DND-41 (cell line): ENCODE measurements at regions not wholly inside any gene's neighbourhood (a gene's known extent, or its start where the extent isn't known, plus 50 kb on each side); places are given as distances from the start of the nearest gene placed in this dataset.

Source experiments
- ATAC-seq: fragments of 200-7000 bp; cut with Tn5 transposase; 3 replicates; pipeline ENCODE4 v1.9.1; 2021; ENCODE audit warnings: low read depth; ENCODE audit not compliant: insufficient read depth
- DNase-seq: peaks from one replicate; pipeline ENCODE4 v3.0.0-alpha.2; 2020
- H2AFZ ChIP-seq: 2 replicates; pipeline ENCODE4 v1.6.0; 2012; ENCODE audit warnings: low read depth, low read length
- H3K27ac ChIP-seq: 2 replicates; pipeline ENCODE4 v1.5.1; 2012; ENCODE audit warnings: low read length, inconsistent platforms
- H3K27me3 ChIP-seq: fragments of 200-600 bp; sonication (generic); 2 replicates; pipeline ENCODE4 v1.6.0; 2012; ENCODE audit warnings: low read length, mild to moderate bottlenecking, inconsistent platforms; ENCODE audit not compliant: insufficient read depth, poor library complexity
- H3K36me3 ChIP-seq: 2 replicates; pipeline ENCODE4 v1.5.1; 2012; ENCODE audit warnings: low read length, inconsistent platforms; ENCODE audit not compliant: insufficient read depth
- H3K4me1 ChIP-seq: 2 replicates; pipeline ENCODE4 v1.5.1; 2012; ENCODE audit warnings: mild to moderate bottlenecking, low read length; ENCODE audit not compliant: insufficient read depth
- H3K4me2 ChIP-seq: 2 replicates; pipeline ENCODE4 v1.6.0; 2012; ENCODE audit warnings: mild to moderate bottlenecking, moderate library complexity, low read length, inconsistent platforms; ENCODE audit not compliant: insufficient read depth
- H3K4me3 ChIP-seq, 2 experiments: fragments of 200-600 bp in 1 of 2; shearing (Covaris generic) in 1 of 2; 2 replicates each; pipeline ENCODE4 v1.5.1; 2012 to 2016; ENCODE audit warnings: inconsistent platforms in 2 of 2, low read length in 2 of 2, mild to moderate bottlenecking in 2 of 2, low read depth in 1 of 2, moderate library complexity in 1 of 2
- H3K79me2 ChIP-seq: 2 replicates; pipeline ENCODE4 v1.6.0; 2012; ENCODE audit warnings: low read length, inconsistent platforms; ENCODE audit not compliant: insufficient read depth
- H3K9ac ChIP-seq: 2 replicates; pipeline ENCODE4 v1.6.0; 2012; ENCODE audit warnings: low read depth, mild to moderate bottlenecking, inconsistent platforms, low read length, moderate library complexity
- H3K9me3 ChIP-seq: 2 replicates; pipeline ENCODE4 v1.5.1; 2012; ENCODE audit warnings: low read length, moderate library complexity, mild to moderate bottlenecking, inconsistent platforms; ENCODE audit not compliant: insufficient read depth, severe bottlenecking
- H4K20me1 ChIP-seq: 2 replicates; pipeline ENCODE4 v1.6.0; 2012; ENCODE audit warnings: low read length; ENCODE audit not compliant: insufficient read depth
- EZH2 ChIP-seq: IDR thresholded peaks from 3 replicates; pipeline ENCODE4 v1.6.1; 2012; ENCODE audit warnings: borderline replicate concordance, low read depth, mild to moderate bottlenecking, moderate library complexity, low read length, inconsistent platforms; ENCODE audit not compliant: severe bottlenecking
- TF ChIP-seq, protein P1 (sequence below): IDR thresholded peaks from 2 replicates; pipeline ENCODE4 v1.5.1; 2012; ENCODE audit warnings: borderline replicate concordance, low read length, moderate library complexity, mild to moderate bottlenecking; ENCODE audit not compliant: poor library complexity, severe bottlenecking; ENCODE audit errors: extremely low read depth

DNA sequence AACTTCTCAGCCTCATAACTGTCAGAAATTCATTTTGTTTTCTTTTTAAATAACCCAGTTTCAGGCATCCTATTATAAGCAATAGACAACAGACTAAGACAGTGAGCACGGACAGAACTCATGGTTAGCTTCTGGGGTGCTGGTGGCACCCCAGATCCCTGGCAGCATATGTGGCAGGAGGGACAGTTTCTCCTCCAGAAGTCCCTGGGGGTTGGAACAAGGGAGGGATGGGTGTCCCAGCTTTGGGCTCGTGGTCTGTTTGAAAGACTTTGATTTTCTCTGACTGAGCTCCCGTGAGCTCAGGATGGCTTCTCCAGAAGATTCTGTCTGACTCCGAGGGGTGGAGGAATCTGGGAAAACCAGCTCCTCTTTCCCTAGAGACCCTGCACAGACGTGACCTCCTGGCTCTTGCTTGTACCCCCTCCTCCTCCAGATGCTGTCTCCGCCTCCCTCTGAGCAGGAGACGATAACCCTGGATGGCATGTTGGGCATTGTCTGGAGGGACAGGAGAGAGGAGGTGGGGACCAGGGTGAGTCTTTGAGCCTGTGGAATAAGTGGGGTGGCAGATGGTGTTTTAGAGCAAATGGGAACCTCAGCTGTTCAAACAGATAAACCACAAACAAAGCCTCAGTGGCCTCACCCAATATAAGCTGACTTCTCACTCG lies 421.1 kb downstream of the GLRX3 start:
- no peak for DNase-seq
- no peak overlapping the region for H3K27ac ChIP-seq
- H3K36me3 ChIP-seq: no peaks in the 10 kb centered on the region
- ATAC-seq: no peak
- H3K27me3 ChIP-seq: peaks cover 6% of the 10 kb centered on the region
- 0 out of 2 replicates have a peak, but pooled peaks cover 3% of the 10 kb centered on the region for H4K20me1 ChIP-seq
- no peak overlapping the region for H3K4me3 ChIP-seq
- H2AFZ ChIP-seq: no peak overlapping the region
- H3K79me2 ChIP-seq: no peaks in the 10 kb centered on the region
- TF ChIP-seq, protein P1, sequence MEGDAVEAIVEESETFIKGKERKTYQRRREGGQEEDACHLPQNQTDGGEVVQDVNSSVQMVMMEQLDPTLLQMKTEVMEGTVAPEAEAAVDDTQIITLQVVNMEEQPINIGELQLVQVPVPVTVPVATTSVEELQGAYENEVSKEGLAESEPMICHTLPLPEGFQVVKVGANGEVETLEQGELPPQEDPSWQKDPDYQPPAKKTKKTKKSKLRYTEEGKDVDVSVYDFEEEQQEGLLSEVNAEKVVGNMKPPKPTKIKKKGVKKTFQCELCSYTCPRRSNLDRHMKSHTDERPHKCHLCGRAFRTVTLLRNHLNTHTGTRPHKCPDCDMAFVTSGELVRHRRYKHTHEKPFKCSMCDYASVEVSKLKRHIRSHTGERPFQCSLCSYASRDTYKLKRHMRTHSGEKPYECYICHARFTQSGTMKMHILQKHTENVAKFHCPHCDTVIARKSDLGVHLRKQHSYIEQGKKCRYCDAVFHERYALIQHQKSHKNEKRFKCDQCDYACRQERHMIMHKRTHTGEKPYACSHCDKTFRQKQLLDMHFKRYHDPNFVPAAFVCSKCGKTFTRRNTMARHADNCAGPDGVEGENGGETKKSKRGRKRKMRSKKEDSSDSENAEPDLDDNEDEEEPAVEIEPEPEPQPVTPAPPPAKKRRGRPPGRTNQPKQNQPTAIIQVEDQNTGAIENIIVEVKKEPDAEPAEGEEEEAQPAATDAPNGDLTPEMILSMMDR: no peak
- no peak for TF ChIP-seq EZH2
- H3K9me3 ChIP-seq: no peaks in the 10 kb centered on the region
- H3K4me1 ChIP-seq: no peaks in the 10 kb centered on the region
- H3K9ac ChIP-seq: no peak overlapping the region
- no peak overlapping the region for H3K4me2 ChIP-seq

DNA sequence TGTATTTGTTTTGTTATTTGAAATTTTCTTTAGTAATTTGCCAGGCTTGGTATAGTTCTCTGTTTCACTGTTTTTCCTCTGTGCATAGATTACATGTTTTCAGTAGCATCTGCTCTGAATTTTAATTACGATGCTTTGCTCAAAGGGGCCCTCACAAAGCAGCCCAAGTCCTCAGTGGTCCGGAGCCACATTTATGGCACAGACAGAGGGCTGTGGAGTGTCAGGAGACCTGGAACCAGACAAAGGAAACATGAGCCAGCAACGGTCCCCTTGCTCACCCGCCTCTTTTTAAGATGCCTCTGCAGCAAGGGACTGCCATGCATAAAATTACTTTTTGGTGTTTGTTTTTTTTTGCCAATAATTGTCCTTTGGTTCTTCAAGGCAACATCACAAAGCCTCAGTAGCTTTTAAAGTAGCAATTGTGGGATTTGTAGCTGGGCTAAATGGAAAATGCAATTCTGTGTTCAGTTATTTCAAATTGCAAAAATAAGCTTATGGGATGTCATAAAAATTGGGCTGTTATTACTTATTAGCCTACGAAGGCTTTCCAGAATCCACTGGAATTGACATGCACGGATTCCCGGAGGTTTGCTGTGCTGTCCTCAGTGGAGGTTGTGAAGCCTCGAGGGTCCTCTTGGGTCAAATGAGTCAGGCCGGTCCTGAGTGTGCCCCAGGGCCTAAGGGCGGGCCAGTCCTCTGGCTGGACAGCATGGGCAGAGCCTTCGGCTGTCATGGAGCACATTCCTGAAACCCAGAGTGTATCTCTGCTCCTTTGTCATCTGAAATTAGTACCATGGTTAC lies 422.8 kb downstream of the GLRX3 start:
- Histone ChIP-seq H3K4me2 (no peak overlapping the region), H3K9ac (no peak overlapping the region), H3K9me3 (no peaks in the 10 kb centered on the region), H3K79me2 (no peaks in the 10 kb centered on the region), H3K4me3 (no peak overlapping the region), H2AFZ (no peak overlapping the region), H3K4me1 (no peaks in the 10 kb centered on the region), H3K36me3 (no peaks in the 10 kb centered on the region), H4K20me1 (0 out of 2 replicates have a peak, but pooled peaks cover 3% of the 10 kb centered on the region), H3K27me3 (no peaks in the 10 kb centered on the region), H3K27ac (no peak overlapping the region)
- TF ChIP-seq EZH2: no peak
- TF ChIP-seq, protein P1: no peak
- DNase-seq: no peak
- no peak for ATAC-seq

DNA sequence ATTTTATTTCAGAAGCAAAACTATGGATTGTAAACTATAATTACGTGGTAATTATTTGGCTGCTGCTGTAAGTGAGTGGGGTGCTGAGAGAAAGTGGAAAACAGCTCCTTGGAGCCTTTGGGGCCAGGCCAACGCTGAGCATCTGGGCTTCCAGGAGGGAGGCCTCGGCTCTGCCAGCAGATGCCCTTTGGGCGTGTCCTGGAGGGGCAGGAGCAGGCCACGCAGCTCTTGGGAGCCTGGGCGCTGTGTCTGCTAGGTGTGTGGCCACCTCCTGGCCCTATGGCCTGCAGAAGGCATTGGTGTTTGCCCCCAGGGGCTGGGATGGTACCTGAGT lies 423.3 kb downstream of the GLRX3 start:
- H3K36me3 ChIP-seq: no peaks in the 10 kb centered on the region
- no peaks in the 10 kb centered on the region for H3K9me3 ChIP-seq
- 0 out of 2 replicates have a peak, but pooled peaks cover 3% of the 10 kb centered on the region for H4K20me1 ChIP-seq
- H3K4me3 ChIP-seq: no peak overlapping the region
- ATAC-seq: no peak
- TF ChIP-seq, protein P1: no peak
- TF ChIP-seq EZH2: no peak
- no peak for DNase-seq
- H3K27ac ChIP-seq: no peak overlapping the region
- no peaks in the 10 kb centered on the region for H3K4me1 ChIP-seq
- H3K4me2 ChIP-seq: no peak overlapping the region
- no peaks in the 10 kb centered on the region for H3K27me3 ChIP-seq
- no peak overlapping the region for H3K9ac ChIP-seq
- H2AFZ ChIP-seq: no peak overlapping the region
- H3K79me2 ChIP-seq: no peaks in the 10 kb centered on the region
